Mucosa of rectum (tissue), 2 donors: ENCODE measurements at regions not wholly inside any gene's neighbourhood (a gene's known extent, or its start where the extent isn't known, plus 50 kb on each side); places are given as distances from the start of the nearest gene placed in this dataset.
"Not testable (repeated sequence)": the region's sequence is repeated elsewhere in the genome, so short reads cannot be mapped to it uniquely, and the experiment has no call there.

Experiments used
- H3K27ac ChIP-seq, 2 donors: one replicate each; pipeline ENCODE4 v1.7.0; 2013; ENCODE audit warnings: inconsistent platforms in 2 of 2, low read depth in 2 of 2, low read length in 2 of 2
- H3K27me3 ChIP-seq, 2 donors: one replicate each; pipeline ENCODE4 v1.7.0; 2013; ENCODE audit warnings: low read length in 2 of 2; ENCODE audit not compliant: control insufficient read depth in 2 of 2, insufficient read depth in 2 of 2
- H3K36me3 ChIP-seq, 2 donors: one replicate each; pipeline ENCODE4 v1.7.0; 2013; ENCODE audit warnings: low read length in 2 of 2; ENCODE audit not compliant: control insufficient read depth in 2 of 2, insufficient read depth in 2 of 2
- H3K4me1 ChIP-seq, 2 donors: one replicate each; pipeline ENCODE4 v1.7.0; 2013; ENCODE audit warnings: low read length in 2 of 2, mild to moderate bottlenecking in 1 of 2; ENCODE audit not compliant: control insufficient read depth in 2 of 2, insufficient read depth in 2 of 2
- H3K4me3 ChIP-seq, 2 donors: one replicate each; pipeline ENCODE4 v1.7.0; 2013; ENCODE audit warnings: low read length in 2 of 2
- H3K9ac ChIP-seq, 2 donors: one replicate each; pipeline ENCODE4 v1.7.0; 2013; ENCODE audit warnings: low read length in 2 of 2, low read depth in 1 of 2, mild to moderate bottlenecking in 1 of 2
- H3K9me3 ChIP-seq, 2 donors: one replicate each; pipeline ENCODE4 v1.7.0; 2013; ENCODE audit warnings: low read length in 2 of 2; ENCODE audit not compliant: control insufficient read depth in 2 of 2
- donor health status: healthy.
- donor health status: Normal muscosa, but diverticular disease.

DNA sequence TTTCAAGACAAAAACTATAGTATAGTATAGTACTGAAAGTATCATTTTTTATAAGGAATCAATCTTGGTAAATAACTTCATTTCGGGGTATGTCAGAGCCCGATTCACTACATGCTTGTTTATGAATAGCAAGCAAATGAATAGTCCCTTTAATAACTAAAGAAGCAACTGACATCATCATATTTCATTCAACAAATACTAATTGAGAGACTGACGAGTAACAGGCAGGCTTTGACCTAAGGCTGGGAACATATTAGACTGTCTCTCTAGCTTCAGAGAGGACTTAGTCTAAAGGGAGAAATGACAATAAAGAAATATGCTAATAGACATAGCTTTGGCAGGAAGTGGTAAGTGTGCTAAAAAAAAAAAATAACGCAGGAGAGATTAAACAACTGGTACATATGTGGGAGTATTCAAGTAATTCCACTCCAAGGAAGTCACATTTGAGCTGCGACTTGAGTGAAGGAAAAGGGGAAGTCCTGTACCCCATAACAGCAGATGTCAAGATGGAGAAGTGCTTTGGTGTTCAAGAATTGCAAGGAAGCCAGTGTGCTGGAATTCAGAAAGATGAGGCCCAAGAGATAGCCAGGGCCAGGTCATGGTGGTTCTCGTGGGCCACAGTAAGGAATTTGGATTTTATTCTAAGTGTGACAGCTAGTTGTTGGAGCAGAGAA, 284.9 kb downstream of the FBXO8 start:
- no peaks in the 10 kb centered on the region for H3K4me1 ChIP-seq
- no peak overlapping the region for H3K9ac ChIP-seq
- no peaks in the 10 kb centered on the region for H3K27me3 ChIP-seq
- H3K27ac ChIP-seq = no peak overlapping the region
- no peaks in the 10 kb centered on the region for H3K36me3 ChIP-seq
- H3K9me3 ChIP-seq = no peaks in the 10 kb centered on the region
- H3K4me3 ChIP-seq = no peak overlapping the region

DNA sequence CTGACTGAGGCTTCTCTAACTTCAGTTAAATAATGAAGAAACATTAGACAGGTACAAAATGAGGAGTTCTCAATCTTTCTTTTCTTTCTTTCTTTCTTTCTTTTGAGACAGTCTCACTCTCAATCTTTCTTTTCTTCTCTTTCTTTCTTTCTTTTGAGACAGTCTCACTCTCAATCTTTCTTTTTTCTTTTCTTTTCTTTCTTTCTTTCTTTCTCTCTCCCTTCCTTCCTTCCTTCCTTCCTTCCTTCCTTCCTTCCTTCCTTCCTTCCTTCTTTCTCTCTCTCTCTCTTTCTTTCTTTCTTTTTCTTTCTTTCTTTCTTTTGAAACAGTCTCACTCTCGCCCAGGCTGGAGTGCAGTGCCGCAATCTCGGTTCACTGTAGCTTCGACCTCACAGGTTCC, 287.7 kb downstream of the FBXO8 start:
- not testable (repeated sequence) for H3K9me3 ChIP-seq, H3K27ac ChIP-seq, H3K9ac ChIP-seq, H3K4me3 ChIP-seq, H3K4me1 ChIP-seq, H3K36me3 ChIP-seq, H3K27me3 ChIP-seq

DNA sequence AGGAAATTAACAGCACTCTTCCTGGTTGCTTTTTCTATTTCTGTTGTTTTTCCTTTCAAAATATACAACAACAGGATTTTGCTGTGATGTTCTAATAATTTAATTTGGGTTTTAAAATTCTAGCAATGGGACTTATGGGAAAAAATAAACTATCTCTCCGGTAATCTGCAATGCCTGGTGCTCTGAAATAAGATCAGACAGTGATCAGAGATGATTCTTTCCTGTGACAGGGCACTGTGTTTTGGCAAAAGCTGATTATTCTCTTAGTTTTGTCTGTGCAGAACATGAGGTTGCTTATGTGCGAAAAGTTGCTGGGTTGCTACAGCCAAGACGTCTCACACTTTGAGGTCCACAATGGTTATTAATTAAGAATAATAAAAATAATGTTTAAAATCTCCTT, 291.7 kb downstream of the FBXO8 start:
- Histone ChIP-seq H3K9ac (no peak overlapping the region), H3K36me3 (no peaks in the 10 kb centered on the region), H3K27ac (no peak overlapping the region), H3K4me3 (no peak overlapping the region), H3K4me1 (no peaks in the 10 kb centered on the region), H3K9me3 (no peaks in the 10 kb centered on the region), H3K27me3 (no peaks in the 10 kb centered on the region)

DNA sequence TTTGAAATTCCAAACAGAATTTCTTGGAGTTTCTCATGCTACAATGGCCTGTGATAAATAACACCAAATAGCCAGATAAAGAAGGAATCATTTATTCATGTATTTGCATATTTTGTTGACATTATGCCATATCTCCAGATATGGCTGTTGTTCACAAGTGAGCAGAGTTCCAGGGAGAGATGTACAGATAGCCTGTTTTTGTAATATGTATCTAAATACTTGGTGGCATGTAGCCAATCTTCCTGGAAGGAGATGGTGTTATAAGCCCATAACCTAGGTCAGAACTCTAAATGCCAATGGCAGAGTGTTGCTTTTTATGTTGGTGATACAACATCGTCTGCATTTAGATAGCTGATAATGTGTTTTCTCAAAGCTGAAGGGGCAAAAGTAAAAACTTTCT, 292.2 kb downstream of the FBXO8 start:
- H3K36me3 ChIP-seq = no peaks in the 10 kb centered on the region
- no peaks in the 10 kb centered on the region for H3K9me3 ChIP-seq
- H3K9ac ChIP-seq = no peak overlapping the region
- H3K27me3 ChIP-seq = no peaks in the 10 kb centered on the region
- no peak overlapping the region for H3K27ac ChIP-seq
- no peak overlapping the region for H3K4me3 ChIP-seq
- no peaks in the 10 kb centered on the region for H3K4me1 ChIP-seq

DNA sequence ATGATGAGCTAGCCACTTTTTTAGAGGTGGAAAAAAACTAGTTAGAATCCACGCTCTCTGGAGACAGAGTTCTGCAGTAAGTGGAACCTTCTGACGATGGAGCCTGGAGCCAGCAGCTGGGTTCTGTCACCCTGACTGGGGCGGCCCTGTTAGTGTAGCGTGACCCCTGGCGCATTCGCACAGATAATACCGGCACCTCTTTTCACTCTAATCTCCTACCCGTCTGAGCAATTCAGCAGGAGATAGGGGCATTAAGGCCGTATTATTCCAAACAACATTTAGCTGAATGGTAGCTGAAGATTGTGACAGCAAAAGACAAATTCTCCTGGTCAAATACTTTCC, 292.6 kb downstream of the FBXO8 start:
- H3K4me1 ChIP-seq = no peaks in the 10 kb centered on the region
- H3K36me3 ChIP-seq = no peaks in the 10 kb centered on the region
- no peak overlapping the region for H3K9ac ChIP-seq
- no peaks in the 10 kb centered on the region for H3K27me3 ChIP-seq
- H3K4me3 ChIP-seq = no peak overlapping the region
- H3K27ac ChIP-seq = peak overlapping the region in 1 of 2 donors; percentile 25
- H3K9me3 ChIP-seq = no peaks in the 10 kb centered on the region

DNA sequence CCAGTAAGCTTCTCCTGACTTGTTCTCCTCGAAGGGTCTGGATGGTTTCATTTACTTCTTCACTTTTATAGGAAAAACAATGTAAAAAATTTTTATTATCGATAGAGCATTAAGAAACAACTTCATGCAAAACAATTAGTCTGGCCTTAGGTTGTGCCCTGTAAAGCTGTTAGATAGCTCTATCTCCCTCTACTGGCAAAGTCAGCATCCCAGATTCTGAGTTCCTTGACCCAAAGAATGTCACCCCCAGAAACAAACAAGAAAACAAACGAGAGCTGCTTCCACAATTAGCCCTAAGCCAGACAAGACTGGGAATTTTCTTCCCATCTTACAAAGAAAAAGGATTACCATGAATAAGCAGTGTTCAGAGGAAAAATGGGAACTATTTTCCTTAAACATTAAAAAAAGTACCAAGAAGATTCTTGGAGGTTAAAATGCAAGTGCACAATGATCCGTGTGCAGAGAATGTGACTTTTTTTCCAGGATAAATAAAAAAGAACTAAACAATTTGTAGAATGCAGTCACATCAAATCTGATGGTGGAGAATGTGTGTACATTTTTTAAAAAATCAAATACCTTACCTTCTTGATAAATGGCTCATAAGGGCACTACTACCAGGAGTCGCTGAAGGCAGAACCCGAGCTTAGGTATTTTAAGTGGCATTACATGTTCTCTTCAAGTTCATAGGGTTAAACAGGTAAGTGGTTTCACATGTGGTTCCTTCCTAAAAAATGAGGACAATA, 293.2 kb downstream of the FBXO8 start:
- Histone ChIP-seq H3K9ac (no peak overlapping the region), H3K27me3 (no peaks in the 10 kb centered on the region), H3K4me3 (no peak overlapping the region), H3K9me3 (no peaks in the 10 kb centered on the region), H3K27ac (peak overlapping the region in 1 of 2 donors; percentile 25), H3K4me1 (no peaks in the 10 kb centered on the region), H3K36me3 (no peaks in the 10 kb centered on the region)

DNA sequence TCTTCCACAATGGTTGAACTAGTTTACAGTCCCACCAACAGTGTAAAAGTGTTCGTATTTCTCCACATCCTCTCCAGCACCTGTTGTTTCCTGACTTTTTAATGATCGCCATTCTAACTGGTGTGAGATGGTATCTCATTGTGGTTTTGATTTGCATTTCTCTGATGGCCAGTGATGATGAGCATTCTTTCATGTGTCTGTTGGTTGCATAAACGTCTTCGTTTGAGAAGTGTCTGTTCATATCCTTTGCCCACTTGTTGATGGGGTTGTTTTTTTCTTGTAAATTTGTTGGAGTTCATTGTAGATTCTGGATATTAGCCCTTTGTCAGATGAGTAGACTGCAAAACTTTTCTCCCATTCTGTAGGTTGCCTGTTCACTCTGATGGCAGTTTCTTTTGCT, 319.9 kb downstream of the FBXO8 start:
- not testable (repeated sequence) for H3K9ac ChIP-seq, H3K36me3 ChIP-seq, H3K4me1 ChIP-seq, H3K4me3 ChIP-seq, H3K9me3 ChIP-seq, H3K27ac ChIP-seq, H3K27me3 ChIP-seq

DNA sequence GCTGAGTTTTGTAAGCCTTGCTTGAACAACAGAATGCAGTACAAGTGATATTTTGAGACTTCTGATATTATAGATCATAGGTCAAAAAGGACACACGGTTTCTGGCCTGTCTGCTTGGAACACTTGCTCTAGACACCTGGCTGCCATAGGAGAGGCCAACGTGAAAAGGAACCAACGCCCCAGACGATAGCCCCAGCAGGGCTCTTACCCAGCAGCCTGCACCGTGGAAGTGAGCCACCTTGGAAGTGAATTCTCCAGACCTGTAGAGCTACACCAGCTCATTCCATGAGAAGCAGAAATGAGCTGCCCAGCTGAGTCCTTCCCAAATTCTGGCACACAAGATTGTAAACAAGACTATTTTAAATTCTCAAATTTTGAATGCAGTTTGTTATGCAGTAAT, 323.1 kb downstream of the FBXO8 start:
- no peaks in the 10 kb centered on the region for H3K27me3 ChIP-seq
- no peaks in the 10 kb centered on the region for H3K36me3 ChIP-seq
- H3K4me1 ChIP-seq = no peaks in the 10 kb centered on the region
- H3K9ac ChIP-seq = no peak overlapping the region
- H3K4me3 ChIP-seq = no peak overlapping the region
- H3K9me3 ChIP-seq = no peaks in the 10 kb centered on the region
- no peak overlapping the region for H3K27ac ChIP-seq

DNA sequence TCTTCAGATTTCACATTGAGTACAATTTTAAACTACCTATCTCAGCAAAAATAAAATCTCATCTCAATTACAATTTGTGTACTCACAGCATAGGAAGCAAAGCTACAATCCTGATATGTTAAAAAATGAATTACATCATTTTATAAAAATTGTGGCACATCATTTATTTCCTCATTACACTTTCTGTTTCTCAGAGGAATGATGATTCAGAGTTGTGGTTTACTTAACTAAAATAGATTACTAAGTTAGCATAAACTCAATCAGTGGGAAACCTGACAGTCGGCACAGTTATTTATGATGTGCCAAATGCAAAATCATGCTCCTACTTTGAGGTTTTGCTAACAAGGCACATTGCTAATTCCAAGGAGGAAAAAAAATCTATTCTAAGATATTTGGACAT, 325.0 kb downstream of the FBXO8 start:
- Histone ChIP-seq H3K4me1 (no peaks in the 10 kb centered on the region), H3K27ac (no peak overlapping the region), H3K9ac (no peak overlapping the region), H3K9me3 (no peaks in the 10 kb centered on the region), H3K4me3 (no peak overlapping the region), H3K36me3 (no peaks in the 10 kb centered on the region), H3K27me3 (no peaks in the 10 kb centered on the region)

DNA sequence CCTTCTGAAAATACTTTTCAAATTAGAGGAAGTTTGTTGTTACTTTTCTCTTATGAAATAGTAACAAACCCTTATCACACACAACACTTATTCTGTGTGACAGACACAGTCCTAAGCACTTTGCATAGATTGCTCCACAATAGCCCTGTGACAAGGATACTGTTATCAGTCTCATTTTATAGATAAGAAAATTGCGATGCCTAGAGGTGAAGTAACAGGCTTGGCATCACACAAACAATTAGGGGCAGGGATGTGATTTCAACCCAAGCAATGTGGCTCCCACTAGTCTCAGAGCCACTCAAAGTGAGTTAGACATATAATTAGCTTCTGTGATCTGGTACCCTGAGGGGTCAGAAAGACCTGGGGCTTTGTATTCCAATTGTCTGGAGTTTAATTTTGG, 339.9 kb downstream of the FBXO8 start:
- Histone ChIP-seq H3K27me3 (no peaks in the 10 kb centered on the region), H3K9me3 (no peaks in the 10 kb centered on the region), H3K27ac (no peak overlapping the region), H3K9ac (no peak overlapping the region), H3K4me1 (no peaks in the 10 kb centered on the region), H3K4me3 (no peak overlapping the region), H3K36me3 (no peaks in the 10 kb centered on the region)
